ENCODE measurements at regions not wholly inside any gene's neighbourhood (a gene's known extent, or its start where the extent isn't known, plus 50 kb on each side); places are given as distances from the start of the nearest gene placed in this dataset.

- TF ChIP-seq CTCF (optimal IDR thresholded peaks at IDR 0.05 in 1 of 3, IDR thresholded peaks at IDR 0.05 in 1 of 3, conservative IDR thresholded peaks at IDR 0.05 in 1 of 3; ENCODE audit: extremely low read depth in 1 of 3, insufficient read depth in 2 of 3, low read length in 3 of 3) (no peak), EZH2 (IDR thresholded peaks at IDR 0.05; ENCODE audit: low read length) (no peak)
Measured at GRCh38 chr1:30515755-30516484, 207.5 kb downstream of the MATN1 start.

Data from keratinocyte (primary cell).